NCI-H1436 treated with DMSO at 0.1 percent for 48 hours (cell line): ENCODE measurements at regions not wholly inside any gene's neighbourhood (a gene's known extent, or its start where the extent isn't known, plus 50 kb on each side); places are given as distances from the start of the nearest gene placed in this dataset.
"Not testable (repeated sequence)": the region's sequence is repeated elsewhere in the genome, so short reads cannot be mapped to it uniquely, and the experiment has no call there.

Source experiments
- DNase-seq: peaks from one replicate; lab custom pipeline; 2025; lab: John Stamatoyannopoulos, UW

DNA sequence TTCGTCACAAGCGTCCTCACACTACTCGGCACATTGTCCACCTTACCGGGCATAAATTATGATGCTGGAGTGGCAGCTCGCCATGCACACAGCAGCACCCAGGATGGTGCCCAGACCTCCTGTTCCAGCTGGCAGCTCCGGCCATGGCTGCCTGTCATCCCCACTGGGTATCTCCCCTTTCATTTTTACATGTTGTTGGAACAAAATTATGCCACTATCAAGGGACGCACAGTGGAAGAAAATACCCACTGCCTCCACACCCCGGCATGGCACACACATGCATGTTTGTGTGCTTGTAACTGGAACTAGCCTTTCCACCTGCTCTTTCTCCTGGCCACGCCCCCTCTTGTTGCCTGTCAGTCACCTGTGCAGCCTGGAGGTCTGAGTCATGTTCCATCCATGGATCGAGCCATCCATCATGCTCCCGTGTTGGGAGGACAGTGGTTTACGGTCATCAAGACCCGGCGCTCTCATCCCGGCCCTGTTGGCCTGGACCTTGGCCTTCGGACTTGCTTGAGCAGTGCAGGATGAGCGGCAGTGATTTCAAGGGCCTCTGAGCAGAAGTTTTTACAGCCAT lies 1069.6 kb downstream of the BRD1 start:
- DNase-seq = no peak

- no peak for DNase-seq
Observed at GRCh38 chr22:48757581-48757980, 1070.1 kb downstream of the BRD1 start.

GRCh38 chr22:48757135-48757534 lies 1070.5 kb downstream of the BRD1 start:
- not testable (repeated sequence) for DNase-seq

DNA sequence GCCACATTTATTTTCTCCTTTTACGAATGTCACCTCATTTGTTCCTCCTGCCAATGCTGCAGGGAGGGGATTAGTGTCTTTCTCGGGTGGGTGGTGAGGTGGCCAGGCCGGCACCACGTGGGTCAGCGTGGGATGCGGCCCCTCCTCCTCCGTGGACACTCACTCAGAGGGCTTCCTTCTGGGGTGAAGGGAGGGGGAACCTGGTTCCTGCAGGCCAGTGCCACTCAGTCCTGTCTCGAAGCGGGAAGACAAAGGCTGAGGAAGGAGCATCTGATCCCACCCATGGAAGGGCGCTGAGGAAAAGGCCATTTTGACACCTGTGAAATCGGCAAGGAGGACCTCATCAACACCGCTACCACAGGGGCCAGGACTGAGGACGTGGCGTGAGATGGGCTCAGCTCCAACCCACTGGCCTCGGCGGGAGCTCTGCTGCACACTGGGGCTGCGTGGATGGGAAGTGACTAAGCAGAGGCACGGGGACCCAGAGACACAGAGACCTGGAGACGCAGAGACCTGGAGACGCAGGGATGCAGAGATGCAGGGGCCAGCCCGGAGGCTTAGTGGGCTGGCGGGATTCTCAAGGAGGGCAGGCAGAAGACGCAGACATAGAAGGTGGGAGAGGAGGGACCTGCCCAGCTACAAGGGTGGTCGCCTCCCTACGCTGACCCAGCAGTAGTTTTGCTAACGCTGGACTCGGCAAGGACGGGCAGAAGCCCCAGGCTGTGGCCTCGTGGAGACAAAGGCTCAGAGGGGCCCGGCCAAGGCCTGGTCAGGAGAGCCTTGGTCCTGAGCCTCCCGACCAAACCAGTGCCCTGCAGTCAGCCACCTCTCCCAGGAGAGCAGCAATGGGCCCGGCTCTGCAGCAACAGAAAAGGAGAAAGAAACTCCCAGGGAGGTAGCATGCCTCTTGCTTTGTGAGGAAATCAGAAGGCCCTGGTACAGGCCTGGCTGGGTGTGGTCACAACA lies 1071.2 kb downstream of the BRD1 start:
- no peak for DNase-seq

DNA sequence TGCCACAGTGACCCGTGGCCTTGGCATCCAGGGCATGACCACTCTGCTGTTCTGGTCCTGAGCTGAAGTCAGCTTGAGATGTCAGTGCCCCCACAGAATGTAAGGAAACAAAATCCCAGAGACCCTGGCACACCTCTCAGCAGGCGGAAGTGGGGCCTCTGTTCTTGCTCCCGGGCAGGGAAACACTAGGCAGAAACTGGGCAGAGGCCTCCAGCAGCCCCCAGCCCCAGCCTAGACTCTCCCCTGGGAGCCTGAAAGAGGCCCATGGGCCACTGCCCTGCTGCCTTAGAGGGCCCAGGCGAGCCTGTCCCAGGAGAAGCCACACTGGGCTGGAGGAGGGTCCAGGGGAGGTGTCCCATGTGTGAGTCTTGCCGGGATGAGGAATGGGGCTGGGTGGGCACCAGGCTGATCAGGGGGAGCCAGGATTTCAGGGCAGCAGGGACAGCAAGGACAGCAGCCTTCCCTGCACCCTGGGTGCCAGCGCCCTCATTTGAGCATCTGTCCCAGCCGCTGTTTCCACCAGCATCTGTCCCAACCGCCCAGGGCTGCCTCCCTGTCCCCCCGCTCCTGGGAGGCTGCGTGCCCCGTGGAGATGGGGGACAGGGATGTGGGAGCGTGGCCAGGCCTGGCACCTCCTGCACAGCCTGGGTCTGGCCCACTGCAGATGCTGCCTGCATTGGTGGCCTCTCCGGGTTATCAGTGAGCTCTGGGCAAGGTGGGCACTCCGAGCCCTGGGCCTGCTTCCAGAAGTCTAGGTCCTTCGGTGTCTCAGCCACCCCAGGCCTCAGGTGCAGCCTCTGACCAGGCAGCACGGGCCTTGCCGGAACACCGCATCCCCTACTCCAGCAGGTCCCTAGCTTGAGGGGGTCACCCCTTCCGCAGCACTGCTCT lies 1072.4 kb downstream of the BRD1 start:
- no peak for DNase-seq

- no peak for DNase-seq
Observed at GRCh38 chr22:48754611-48755058, 1073.0 kb downstream of the BRD1 start.

- no peak for DNase-seq
Observed at GRCh38 chr22:48753752-48754517, 1073.7 kb downstream of the BRD1 start.

- DNase-seq = no peak
Observed at GRCh38 chr22:48753381-48753730, 1074.3 kb downstream of the BRD1 start.

DNA sequence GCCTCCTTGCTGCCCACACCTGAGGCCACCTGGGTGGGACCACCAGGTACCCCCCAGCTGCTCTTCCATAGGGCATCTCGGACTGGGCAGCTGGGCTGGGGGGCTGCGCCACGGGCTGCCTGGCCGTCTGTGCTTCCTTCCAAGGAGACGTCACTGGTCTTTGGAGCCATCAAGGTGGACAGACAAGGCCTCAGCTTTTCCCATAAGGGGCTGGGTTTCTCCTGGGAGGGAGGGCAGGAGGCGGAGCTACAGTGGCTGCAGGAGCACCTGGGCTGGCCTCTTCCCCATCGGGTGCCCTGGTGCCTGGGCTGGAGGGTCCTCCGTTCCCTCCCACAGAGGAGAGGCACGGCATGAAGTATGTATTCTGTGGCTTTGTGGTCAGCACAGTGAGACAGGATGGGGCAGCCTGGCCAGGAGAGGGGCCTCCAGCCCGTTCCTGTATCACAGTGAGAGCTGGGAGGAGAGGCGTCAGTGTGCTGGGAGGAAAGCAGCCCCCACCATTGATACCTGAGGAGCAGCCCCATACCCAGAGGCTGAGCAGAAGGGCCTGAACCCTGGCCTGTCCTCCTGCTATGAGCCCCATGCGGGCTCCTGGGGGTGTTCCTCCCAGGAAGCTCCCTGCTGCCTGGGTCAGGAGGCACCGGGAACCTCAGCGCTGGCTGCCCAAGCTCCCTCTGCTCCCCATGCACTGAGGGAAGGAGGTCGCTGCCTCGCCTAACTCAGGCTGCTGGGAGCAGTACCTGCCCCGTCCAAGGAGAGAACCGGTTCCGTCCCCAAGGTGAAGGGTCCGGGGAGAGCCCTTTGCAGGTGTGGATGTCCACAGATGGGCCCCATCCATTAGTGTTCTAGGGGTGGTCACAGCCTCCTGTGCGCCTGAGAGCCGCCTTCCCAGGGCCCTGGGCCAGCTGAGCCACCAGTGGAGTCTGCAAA lies 1075.0 kb downstream of the BRD1 start:
- DNase-seq = no peak

DNA sequence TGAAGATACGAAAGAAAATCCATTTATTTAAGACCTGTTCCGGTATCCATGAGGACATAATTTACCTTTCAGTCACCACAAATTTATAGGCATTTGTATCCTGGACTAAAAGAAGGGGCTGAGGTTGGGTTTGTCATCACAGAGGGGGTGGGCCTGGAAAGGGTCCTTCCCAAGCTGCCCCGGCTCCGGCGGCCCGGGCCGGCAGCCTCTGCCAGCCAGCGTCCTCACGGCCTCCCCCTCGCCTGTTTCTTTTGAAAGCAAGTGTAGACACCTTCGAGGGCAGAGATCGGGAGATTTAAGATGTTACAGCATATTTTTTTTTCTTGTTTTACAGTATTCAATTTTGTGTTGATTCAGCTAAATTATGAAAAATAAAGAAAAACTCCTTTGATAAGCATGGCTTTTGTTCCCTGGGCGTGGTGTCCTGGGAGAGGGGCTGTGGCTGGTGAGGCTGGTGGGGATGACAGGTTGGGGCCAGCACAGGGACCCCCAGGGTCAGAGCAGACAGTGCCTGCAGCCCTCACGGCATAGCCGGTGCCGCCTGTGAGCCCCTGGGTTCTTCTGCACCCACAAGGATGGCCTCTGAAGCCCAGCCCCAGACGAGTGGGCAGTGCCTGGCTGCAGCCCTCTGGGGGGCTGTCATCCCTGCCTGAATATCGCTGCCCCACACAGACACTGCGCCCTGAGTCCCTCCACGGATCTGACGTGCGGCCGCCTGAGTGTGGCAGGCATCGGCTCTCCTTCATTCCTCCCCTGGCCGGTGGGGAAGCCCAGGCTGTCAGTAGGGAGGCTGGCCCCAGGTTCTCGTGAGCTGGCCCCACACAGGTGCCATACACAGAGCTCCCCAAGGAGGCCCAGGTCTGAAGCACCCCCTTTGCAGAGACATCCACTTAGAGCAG lies 1075.9 kb downstream of the BRD1 start:
- DNase-seq = no peak

GRCh38 chr22:48750826-48751440 lies 1076.7 kb downstream of the BRD1 start:
- no peak for DNase-seq

- no peak for DNase-seq
Observed at GRCh38 chr22:48750282-48750681, 1077.4 kb downstream of the BRD1 start.

GRCh38 chr22:48749555-48750227 lies 1078.0 kb downstream of the BRD1 start:
- DNase-seq = no peak

DNA sequence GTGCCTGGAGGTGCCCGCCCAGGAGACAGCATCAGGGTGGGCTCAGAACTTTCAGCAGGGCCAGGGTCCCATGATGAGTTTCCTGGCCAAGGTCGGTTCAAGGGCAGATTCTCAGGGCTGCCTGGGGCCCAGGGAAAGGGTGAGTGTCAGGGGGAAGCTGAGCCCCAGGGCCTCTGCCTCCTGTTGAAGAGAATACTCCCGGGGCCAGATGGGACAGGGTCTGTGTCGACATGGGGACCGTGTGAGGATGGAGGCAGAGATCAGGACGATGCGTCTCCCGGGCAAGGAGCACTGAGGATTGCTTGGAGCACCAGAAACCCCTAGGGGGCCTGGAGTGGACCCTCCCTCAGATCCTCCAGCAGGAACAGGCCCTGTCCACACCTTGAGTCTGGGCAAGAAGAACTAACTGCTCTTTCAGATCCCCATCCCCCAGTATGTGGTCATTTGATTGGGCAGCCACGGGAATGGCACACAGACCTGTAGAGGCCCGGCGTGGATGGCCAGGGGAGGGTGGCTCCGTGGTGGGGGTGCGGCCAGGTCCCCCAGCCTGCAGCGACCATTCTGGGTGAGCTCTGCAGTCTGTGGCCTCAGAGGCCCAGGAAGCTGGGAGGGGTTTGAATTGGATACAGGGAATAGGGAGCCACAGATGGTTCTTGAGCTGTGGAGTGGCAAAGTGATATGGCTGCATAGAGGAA lies 1078.7 kb downstream of the BRD1 start:
- DNase-seq = no peak

- no peak for DNase-seq
Observed at GRCh38 chr22:48748113-48748859, 1079.4 kb downstream of the BRD1 start.

GRCh38 chr22:48746789-48747425 lies 1080.8 kb downstream of the BRD1 start:
- no peak for DNase-seq
